ENCODE measurements at regions not wholly inside any gene's neighbourhood (a gene's known extent, or its start where the extent isn't known, plus 50 kb on each side); places are given as distances from the start of the nearest gene placed in this dataset.
"Not testable (repeated sequence)": the region's sequence is repeated elsewhere in the genome, so short reads cannot be mapped to it uniquely, and the experiment has no call there.

GRCh38 chr4:188444500-188444899 is 305.3 kb downstream of the TRIML1 start:
- no peaks in the 10 kb centered on the region for H3K36me3 ChIP-seq (ENCODE audit: insufficient read depth, low read length)
- H3K4me1 ChIP-seq (ENCODE audit: insufficient read depth, low read length) = peaks cover 7% of the 10 kb centered on the region
- no peak overlapping the region for H3K9ac ChIP-seq (ENCODE audit: low read depth, low read length)
- H3K9me3 ChIP-seq (ENCODE audit: control insufficient read depth, insufficient read depth, low read length) = no peaks in the 10 kb centered on the region

DNA sequence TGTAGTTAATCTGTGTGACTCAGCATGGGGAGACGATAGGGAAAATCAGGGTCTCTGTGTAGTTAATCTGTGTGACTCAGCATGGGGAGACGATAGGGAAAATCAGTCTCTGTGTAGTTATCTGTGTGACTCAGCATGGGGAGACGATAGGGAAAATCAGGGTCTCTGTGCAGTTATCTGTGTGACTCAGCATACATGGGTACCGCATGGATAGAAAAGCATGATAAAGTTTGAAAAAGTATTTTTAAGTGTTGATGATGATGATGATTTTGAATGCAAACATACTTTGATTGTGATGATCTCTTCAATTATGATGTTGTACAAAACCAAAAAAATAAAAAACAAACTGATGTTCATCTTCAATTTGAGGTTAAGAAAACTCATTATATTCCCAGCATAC is 309.8 kb downstream of the TRIML1 start:
- not testable (repeated sequence) for H3K9ac ChIP-seq (ENCODE audit: low read depth, low read length); H3K36me3 ChIP-seq (ENCODE audit: insufficient read depth, low read length); H3K9me3 ChIP-seq (ENCODE audit: control insufficient read depth, insufficient read depth, low read length)
- peaks cover 31% of the 10 kb centered on the region for H3K4me1 ChIP-seq (ENCODE audit: insufficient read depth, low read length)

DNA sequence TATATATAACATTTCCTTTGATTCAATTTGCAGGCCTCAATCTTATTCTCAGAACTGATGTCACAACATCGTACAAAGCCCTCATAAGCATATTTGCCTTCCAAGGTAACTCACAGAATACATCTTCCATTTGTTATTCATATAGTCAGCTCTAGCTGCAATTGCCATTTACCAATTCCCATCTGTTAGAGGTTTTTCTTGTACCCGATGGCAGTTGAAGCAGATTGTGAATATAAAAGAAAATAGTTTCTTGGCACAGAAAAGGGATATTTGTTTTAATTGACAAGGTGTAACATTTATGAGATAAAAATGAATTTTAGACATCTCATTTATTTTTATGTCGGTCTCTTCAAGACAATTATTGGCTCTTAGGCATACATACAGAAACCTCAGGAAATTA is 311.3 kb downstream of the TRIML1 start:
- no peak overlapping the region for H3K9ac ChIP-seq (ENCODE audit: low read depth, low read length)
- H3K36me3 ChIP-seq (ENCODE audit: insufficient read depth, low read length) = no peaks in the 10 kb centered on the region

DNA sequence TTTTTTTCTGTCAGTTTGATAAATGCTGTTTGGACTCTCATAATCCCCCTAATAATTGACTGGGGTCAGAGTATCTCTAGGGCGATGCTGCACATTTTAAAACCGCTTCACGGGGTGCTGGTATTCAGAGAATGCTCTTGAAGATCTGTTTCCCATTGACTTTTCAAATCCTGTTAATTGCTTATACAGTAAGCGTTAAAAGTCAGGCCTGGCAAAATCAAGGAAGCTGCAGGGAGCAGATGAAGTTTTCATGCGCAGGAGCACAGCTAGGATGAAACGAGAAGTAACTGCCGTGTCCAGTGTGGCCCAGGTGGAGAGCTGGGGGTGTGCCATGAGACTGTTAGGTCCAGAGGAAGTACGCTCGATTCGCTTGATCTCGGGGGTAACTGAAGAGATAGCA is 312.9 kb downstream of the TRIML1 start:
- H3K4me1 ChIP-seq (ENCODE audit: insufficient read depth, low read length) = peaks cover 25% of the 10 kb centered on the region
- H3K9me3 ChIP-seq (ENCODE audit: control insufficient read depth, insufficient read depth, low read length) = no peaks in the 10 kb centered on the region
- H3K36me3 ChIP-seq (ENCODE audit: insufficient read depth, low read length) = no peaks in the 10 kb centered on the region
- no peak overlapping the region for H3K9ac ChIP-seq (ENCODE audit: low read depth, low read length)

More for the DNA sequence above, 311.3 kb downstream of the TRIML1 start:
- peaks cover 25% of the 10 kb centered on the region for H3K4me1 ChIP-seq (ENCODE audit: insufficient read depth, low read length)
- H3K9me3 ChIP-seq (ENCODE audit: control insufficient read depth, insufficient read depth, low read length) = no peaks in the 10 kb centered on the region

- Histone ChIP-seq H3K4me1 (ENCODE audit: insufficient read depth, low read length) (peaks cover 24% of the 10 kb centered on the region), H3K9ac (ENCODE audit: low read depth, low read length) (no peak overlapping the region), H3K36me3 (ENCODE audit: insufficient read depth, low read length) (no peaks in the 10 kb centered on the region), H3K9me3 (ENCODE audit: control insufficient read depth, insufficient read depth, low read length) (no peaks in the 10 kb centered on the region)
These were observed 315.3 kb downstream of the TRIML1 start for GRCh38 chr4:188454575-188454974.

GRCh38 chr4:188455062-188455752 is 316.0 kb downstream of the TRIML1 start:
- H3K9ac ChIP-seq (ENCODE audit: low read depth, low read length) = no peak overlapping the region

DNA sequence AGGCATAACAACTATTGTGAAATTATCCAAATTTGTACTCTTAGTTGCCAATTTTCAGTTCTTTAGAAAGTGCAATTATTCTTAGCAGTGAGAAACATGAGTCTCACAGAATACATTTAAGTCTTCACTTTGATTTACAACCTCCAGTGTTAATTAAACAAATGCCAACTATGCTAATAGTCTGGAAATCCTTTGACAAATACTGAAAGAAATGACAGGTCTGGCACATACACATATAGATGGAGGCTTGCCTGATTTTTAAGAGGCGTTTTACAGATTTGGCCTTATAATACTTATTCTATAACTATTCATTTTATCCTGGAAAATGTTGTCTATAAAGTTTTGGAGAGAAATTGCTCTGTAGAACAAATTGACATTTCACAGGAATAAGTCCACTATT is 320.1 kb downstream of the TRIML1 start:
- no peaks in the 10 kb centered on the region for H3K36me3 ChIP-seq (ENCODE audit: insufficient read depth, low read length)
- peaks cover 8% of the 10 kb centered on the region for H3K9me3 ChIP-seq (ENCODE audit: control insufficient read depth, insufficient read depth, low read length)
- no peaks in the 10 kb centered on the region for H3K4me1 ChIP-seq (ENCODE audit: insufficient read depth, low read length)
- H3K9ac ChIP-seq (ENCODE audit: low read depth, low read length) = no peak overlapping the region

More at GRCh38 chr4:188455062-188455752, 316.0 kb downstream of the TRIML1 start:
- Histone ChIP-seq H3K4me1 (ENCODE audit: insufficient read depth, low read length) (peaks cover 20% of the 10 kb centered on the region; the same call in 1 of the 2 replicates), H3K9me3 (ENCODE audit: control insufficient read depth, insufficient read depth, low read length) (no peaks in the 10 kb centered on the region), H3K36me3 (ENCODE audit: insufficient read depth, low read length) (no peaks in the 10 kb centered on the region)

DNA sequence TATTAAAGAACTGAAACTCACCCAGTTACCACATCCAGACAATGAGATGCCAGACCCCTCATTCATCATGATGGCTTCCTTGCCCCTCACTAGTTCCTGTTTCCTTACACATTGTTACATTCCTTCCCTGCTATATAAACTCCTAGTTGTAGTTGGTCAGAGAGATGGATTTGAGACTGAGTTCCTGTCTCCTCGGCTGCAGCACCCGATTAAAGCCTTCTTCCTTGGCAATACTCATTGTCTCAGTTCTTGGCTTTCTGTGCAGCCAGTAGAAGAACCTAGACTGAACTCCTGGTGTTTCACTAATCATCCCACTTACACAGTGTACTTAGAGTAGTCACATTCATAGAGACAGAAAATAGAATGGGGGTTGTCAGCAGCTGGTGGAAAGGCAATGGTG is 324.7 kb downstream of the TRIML1 start:
- no peaks in the 10 kb centered on the region for H3K4me1 ChIP-seq (ENCODE audit: insufficient read depth, low read length)
- H3K9ac ChIP-seq (ENCODE audit: low read depth, low read length) = no peak overlapping the region
- peaks cover 10% of the 10 kb centered on the region for H3K9me3 ChIP-seq (ENCODE audit: control insufficient read depth, insufficient read depth, low read length)
- H3K36me3 ChIP-seq (ENCODE audit: insufficient read depth, low read length) = no peaks in the 10 kb centered on the region

- H3K4me1 ChIP-seq (ENCODE audit: insufficient read depth, low read length) = no peaks in the 10 kb centered on the region
- H3K9ac ChIP-seq (ENCODE audit: low read depth, low read length) = no peak overlapping the region
- H3K36me3 ChIP-seq (ENCODE audit: insufficient read depth, low read length) = no peaks in the 10 kb centered on the region
- peaks cover 10% of the 10 kb centered on the region for H3K9me3 ChIP-seq (ENCODE audit: control insufficient read depth, insufficient read depth, low read length)
These were observed 326.8 kb downstream of the TRIML1 start for GRCh38 chr4:188466001-188466400.

DNA sequence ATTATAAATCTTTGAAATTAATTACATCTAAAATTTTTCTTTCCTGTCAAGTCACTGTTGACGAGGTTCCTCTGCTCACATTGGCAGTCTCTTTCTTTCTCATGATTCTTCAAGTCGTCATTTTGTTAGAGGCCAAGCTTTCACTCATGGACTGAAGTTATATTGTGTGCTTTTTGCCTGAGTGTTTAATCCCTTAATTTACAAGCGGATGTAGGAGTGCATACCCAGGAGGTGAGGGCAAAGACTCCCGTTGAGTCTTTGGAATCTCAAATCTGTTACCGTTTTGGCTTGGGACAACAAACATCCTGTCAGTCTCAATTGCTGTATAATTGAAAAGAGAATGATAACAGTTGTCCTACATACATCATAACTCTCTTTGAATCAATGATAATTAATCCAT is 345.0 kb downstream of the TRIML1 start:
- Histone ChIP-seq H3K36me3 (ENCODE audit: insufficient read depth, low read length) (no peaks in the 10 kb centered on the region), H3K9ac (ENCODE audit: low read depth, low read length) (no peak overlapping the region), H3K9me3 (ENCODE audit: control insufficient read depth, insufficient read depth, low read length) (no peaks in the 10 kb centered on the region), H3K4me1 (ENCODE audit: insufficient read depth, low read length) (no peaks in the 10 kb centered on the region)

DNA sequence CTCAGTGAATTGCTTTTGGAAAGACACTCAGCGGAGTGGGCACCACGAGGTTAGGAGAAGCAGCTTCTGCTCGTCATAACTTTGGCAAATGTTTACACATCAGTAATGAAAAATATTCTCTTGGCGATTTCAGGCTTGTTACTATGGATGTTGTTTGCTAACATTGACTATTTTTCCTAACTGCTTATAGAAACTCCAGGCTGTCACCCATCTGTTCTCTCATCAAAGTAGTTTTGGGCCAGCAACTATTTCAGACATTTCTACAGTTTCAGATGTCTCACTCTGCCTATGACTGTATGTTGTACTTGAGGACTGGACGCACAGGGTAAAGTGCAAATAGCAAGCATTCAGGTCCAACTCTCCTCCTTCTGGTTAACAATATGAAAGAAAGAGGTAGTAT is 346.7 kb downstream of the TRIML1 start:
- Histone ChIP-seq H3K9me3 (ENCODE audit: control insufficient read depth, insufficient read depth, low read length) (no peaks in the 10 kb centered on the region; the same call in 1 of the 2 replicates), H3K9ac (ENCODE audit: low read depth, low read length) (no peak overlapping the region), H3K4me1 (ENCODE audit: insufficient read depth, low read length) (no peaks in the 10 kb centered on the region), H3K36me3 (ENCODE audit: insufficient read depth, low read length) (no peaks in the 10 kb centered on the region)

- Histone ChIP-seq H3K36me3 (ENCODE audit: insufficient read depth, low read length) (no peaks in the 10 kb centered on the region), H3K9me3 (ENCODE audit: control insufficient read depth, insufficient read depth, low read length) (peaks cover 6% of the 10 kb centered on the region), H3K4me1 (ENCODE audit: insufficient read depth, low read length) (no peaks in the 10 kb centered on the region), H3K9ac (ENCODE audit: low read depth, low read length) (no peak overlapping the region)
These were observed 353.6 kb downstream of the TRIML1 start for GRCh38 chr4:188492886-188493285.

DNA sequence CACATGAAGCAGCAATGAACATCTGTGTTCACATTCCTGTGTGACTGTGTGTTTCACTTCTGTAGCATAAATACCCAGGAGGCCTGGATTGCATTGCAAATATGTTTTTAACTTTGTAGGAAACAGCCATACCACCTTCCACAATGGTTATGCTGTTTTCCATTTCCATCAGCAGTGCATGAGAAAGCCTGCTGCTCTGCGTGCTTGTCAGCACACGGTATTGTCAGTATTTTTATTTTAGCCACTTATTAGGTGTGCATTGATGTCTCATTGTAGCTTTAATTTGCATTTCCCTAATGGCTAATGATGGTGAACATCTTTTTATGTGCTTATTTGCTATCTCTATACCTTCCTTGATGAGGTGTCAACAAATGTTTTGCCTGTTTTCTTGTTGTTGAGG is 355.9 kb downstream of the TRIML1 start:
- Histone ChIP-seq H3K4me1 (ENCODE audit: insufficient read depth, low read length) (no peaks in the 10 kb centered on the region), H3K9ac (ENCODE audit: low read depth, low read length) (no peak overlapping the region), H3K9me3 (ENCODE audit: control insufficient read depth, insufficient read depth, low read length) (peaks cover 6% of the 10 kb centered on the region), H3K36me3 (ENCODE audit: insufficient read depth, low read length) (no peaks in the 10 kb centered on the region)

DNA sequence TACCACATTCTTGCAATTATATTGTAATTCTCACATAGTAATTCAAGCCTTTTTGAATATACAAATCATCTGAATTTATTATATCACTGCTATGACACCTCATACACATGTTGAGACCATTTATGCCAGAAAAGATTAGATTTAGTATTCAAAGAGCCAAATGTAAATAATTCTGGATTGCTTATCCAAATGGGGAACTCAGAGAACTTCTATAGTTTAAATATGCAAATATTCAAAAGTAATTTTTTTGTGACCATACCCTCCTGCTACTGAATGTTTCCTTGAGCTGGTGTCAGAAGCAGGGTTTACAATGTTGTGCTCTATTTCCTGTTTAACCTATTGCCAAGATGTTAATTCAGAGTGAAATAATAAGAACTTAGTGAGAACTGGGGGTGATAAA is 372.2 kb downstream of the TRIML1 start:
- Histone ChIP-seq H3K9me3 (ENCODE audit: control insufficient read depth, insufficient read depth, low read length) (no peaks in the 10 kb centered on the region), H3K4me1 (ENCODE audit: insufficient read depth, low read length) (no peaks in the 10 kb centered on the region), H3K9ac (ENCODE audit: low read depth, low read length) (no peak overlapping the region), H3K36me3 (ENCODE audit: insufficient read depth, low read length) (no peaks in the 10 kb centered on the region)

DNA sequence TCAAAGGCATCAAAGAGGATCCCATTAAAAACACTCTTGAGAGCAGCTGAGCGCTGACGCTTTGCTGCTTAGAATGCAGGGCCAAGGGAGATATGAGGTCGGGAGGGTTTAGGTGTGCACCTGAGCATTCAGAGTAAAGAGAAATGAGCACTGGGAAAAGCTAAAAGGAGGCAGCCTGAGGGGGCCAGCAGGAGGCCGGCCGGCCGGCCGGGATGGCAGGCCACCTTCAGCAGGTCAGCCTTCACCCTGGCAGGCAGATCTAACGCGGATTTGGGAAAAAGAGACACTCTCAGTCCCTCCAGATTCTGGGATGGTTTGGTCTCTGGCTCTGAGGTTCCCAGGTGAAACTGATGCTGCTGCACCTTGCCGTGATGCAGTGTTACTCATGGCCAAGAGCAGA is 393.5 kb downstream of the TRIML1 start:
- Histone ChIP-seq H3K9ac (ENCODE audit: low read depth, low read length) (no peak overlapping the region), H3K4me1 (ENCODE audit: insufficient read depth, low read length) (no peaks in the 10 kb centered on the region), H3K36me3 (ENCODE audit: insufficient read depth, low read length) (no peaks in the 10 kb centered on the region), H3K9me3 (ENCODE audit: control insufficient read depth, insufficient read depth, low read length) (no peaks in the 10 kb centered on the region; the same call in 1 of the 2 replicates)
